ENCODE measurements at regions not wholly inside any gene's neighbourhood (a gene's known extent, or its start where the extent isn't known, plus 50 kb on each side); places are given as distances from the start of the nearest gene placed in this dataset.
A peak's percentile ranks its signal among the peaks of the same experiment; 100 is the strongest.

DNA sequence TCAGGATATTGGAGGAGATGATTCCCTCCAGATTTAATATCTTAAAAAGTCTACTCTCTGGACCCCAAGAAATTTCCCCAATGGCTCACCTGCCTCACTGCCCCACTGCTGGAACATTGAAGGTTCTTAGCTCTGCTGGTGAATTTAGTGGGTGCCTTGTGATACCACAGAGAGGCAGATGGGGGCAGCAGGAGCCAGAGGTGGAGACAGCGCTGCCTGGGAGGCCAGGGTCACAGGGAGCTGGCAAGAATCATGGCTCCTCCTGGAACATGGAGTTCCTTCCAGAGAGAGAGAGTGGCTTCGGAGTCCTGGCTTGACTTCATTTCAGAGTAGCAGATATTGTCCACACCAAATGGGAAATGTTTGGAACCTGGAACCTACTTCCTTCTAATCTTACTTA lies 263.5 kb upstream of the CFAP20DC start:
- no peak overlapping the region for H3K4me2 ChIP-seq
- no peak overlapping the region for H3K4me3 ChIP-seq
- ATAC-seq, result peak in 1 of 2 experiments; percentile 85; a peak in 3 of 6 replicates
- no peak for TF ChIP-seq EHMT2 (IDR thresholded peaks at IDR 0.05; ENCODE audit: low read depth)
- peak; percentile 32 to 61; a peak in 4 of 5 replicates for TF ChIP-seq RAD21 (conservative IDR thresholded peaks at IDR 0.05 in 1 of 2, IDR thresholded peaks at IDR 0.05 in 1 of 2)
- H3K4me1 ChIP-seq, result no peaks in the 10 kb centered on the region
- peak; percentile 1 to 21 for DNase-seq (ENCODE audit: low read depth in 1 of 2, low spot score in 1 of 2)
- FAIRE-seq, result no peak
- no peaks in the 10 kb centered on the region for H3K9me3 ChIP-seq
- no peak overlapping the region for H3K27ac ChIP-seq
- 0% methylated on average over 1 of the region's 2 CpGs for WGBS (ENCODE audit: missing lambda C conversion rate)
- ChIA-PET POLR2A (no interaction called here), CTCF (interaction anchor here (0.9 to 1.4 kb wide), 2 partner anchors 30 to 545 kb away, joined by 3 to 5 read pairs; no protein-coding TSS in a partner anchor)

- 31% methylated on average over 3 of the region's 3 CpGs for WGBS (ENCODE audit: missing lambda C conversion rate)
- POLR2A ChIA-PET, result no interaction called here
- DNase-seq (ENCODE audit: low read depth in 1 of 2, low spot score in 1 of 2) (no peak), ATAC-seq (no peak), FAIRE-seq (no peak)
- no peaks in the 10 kb centered on the region for H3K4me1 ChIP-seq
- CTCF ChIA-PET, result no interaction called here
- H3K9me3 ChIP-seq, result no peaks in the 10 kb centered on the region
- TF ChIP-seq SMC3 (IDR thresholded peaks at IDR 0.05) (no peak), RNF2 (IDR thresholded peaks at IDR 0.05; ENCODE audit: borderline replicate concordance, low read depth) (peak; percentile 29; the same call in 1 of the 2 replicates)
- no peak overlapping the region for H3K27ac ChIP-seq
- no peak overlapping the region for H3K4me2 ChIP-seq
- no peak overlapping the region for H3K4me3 ChIP-seq
Measured at GRCh38 chr3:59311231-59311630, 261.4 kb upstream of the CFAP20DC start.

GRCh38 chr3:59310736-59311135 lies 260.9 kb upstream of the CFAP20DC start:
- ChIA-PET CTCF (no interaction called here), POLR2A (no interaction called here)

DNA sequence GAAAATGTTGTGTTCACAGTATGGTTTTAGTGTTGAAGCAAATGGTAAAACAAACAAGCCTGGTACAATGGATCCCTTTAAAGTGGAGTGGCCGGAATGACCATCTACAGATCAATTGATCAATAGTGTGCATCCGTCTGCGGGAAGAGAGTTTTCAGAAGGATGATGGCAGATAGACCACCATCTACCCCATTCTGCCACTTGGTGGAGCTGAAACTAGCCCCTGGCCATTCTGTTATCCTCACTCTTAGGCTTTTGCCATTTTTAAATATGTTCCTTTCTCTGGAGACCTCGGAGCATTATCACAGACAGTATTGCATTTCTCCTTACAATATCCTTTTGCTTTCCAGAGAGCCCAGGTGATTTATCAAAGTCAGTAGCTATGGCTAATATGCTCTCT lies 258.9 kb upstream of the CFAP20DC start:
- H3K27ac ChIP-seq, result no peak overlapping the region
- no peak for DNase-seq (ENCODE audit: low read depth in 1 of 2, low spot score in 1 of 2)
- no peak for FAIRE-seq
- ChIA-PET POLR2A (no interaction called here), CTCF (no interaction called here)
- WGBS (ENCODE audit: missing lambda C conversion rate), result 74% methylated on average over 4 of the region's 4 CpGs
- TF ChIP-seq NPAS2 (CRISPR knock-in tag; IDR thresholded peaks at IDR 0.05; ENCODE audit: borderline replicate concordance), result no peak
- no peak for TF ChIP-seq JUN (IDR thresholded peaks at IDR 0.05)
- no peak overlapping the region for H3K4me3 ChIP-seq
- no peaks in the 10 kb centered on the region for H3K4me1 ChIP-seq
- no peaks in the 10 kb centered on the region for H3K9me3 ChIP-seq
- ATAC-seq, result no peak
- no peak overlapping the region for H3K4me2 ChIP-seq

More at GRCh38 chr3:59310736-59311135, 260.9 kb upstream of the CFAP20DC start:
- DNase-seq (ENCODE audit: low read depth in 1 of 2, low spot score in 1 of 2) (no peak), FAIRE-seq (no peak), ATAC-seq (no peak)
- H3K4me2 ChIP-seq, result no peak overlapping the region
- WGBS (ENCODE audit: missing lambda C conversion rate), result 37% methylated on average over 2 of the region's 2 CpGs
- no peak for TF ChIP-seq CBX8 (IDR thresholded peaks at IDR 0.05)
- no peak for TF ChIP-seq HES2 (IDR thresholded peaks at IDR 0.05)
- TF ChIP-seq, protein P1, sequence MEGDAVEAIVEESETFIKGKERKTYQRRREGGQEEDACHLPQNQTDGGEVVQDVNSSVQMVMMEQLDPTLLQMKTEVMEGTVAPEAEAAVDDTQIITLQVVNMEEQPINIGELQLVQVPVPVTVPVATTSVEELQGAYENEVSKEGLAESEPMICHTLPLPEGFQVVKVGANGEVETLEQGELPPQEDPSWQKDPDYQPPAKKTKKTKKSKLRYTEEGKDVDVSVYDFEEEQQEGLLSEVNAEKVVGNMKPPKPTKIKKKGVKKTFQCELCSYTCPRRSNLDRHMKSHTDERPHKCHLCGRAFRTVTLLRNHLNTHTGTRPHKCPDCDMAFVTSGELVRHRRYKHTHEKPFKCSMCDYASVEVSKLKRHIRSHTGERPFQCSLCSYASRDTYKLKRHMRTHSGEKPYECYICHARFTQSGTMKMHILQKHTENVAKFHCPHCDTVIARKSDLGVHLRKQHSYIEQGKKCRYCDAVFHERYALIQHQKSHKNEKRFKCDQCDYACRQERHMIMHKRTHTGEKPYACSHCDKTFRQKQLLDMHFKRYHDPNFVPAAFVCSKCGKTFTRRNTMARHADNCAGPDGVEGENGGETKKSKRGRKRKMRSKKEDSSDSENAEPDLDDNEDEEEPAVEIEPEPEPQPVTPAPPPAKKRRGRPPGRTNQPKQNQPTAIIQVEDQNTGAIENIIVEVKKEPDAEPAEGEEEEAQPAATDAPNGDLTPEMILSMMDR (IDR thresholded peaks at IDR 0.05), result no peak
- TF ChIP-seq MYC (IDR thresholded peaks at IDR 0.05; ENCODE audit: borderline replicate concordance, low read length), result no peak
- no peak for TF ChIP-seq ZNF302 (CRISPR knock-in tag; IDR thresholded peaks at IDR 0.05)
- TF ChIP-seq NFE2L2 (conservative IDR thresholded peaks at IDR 0.05; ENCODE audit: low read length), result no peak
- TF ChIP-seq ZFP36 (IDR thresholded peaks at IDR 0.05; ENCODE audit: borderline replicate concordance, partially characterized antibody), result no peak
- no peak for TF ChIP-seq JUN (IDR thresholded peaks at IDR 0.05)
- TF ChIP-seq FOSL2 (IDR thresholded peaks at IDR 0.05), result no peak
- no peak for TF ChIP-seq FOSL2 (CRISPR knock-in tag; IDR thresholded peaks at IDR 0.05)
- TF ChIP-seq E2F6 (IDR thresholded peaks at IDR 0.05; ENCODE audit: borderline replicate concordance, low read depth), result no peak
- TF ChIP-seq SREBF2 (IDR thresholded peaks at IDR 0.05), result no peak
- TF ChIP-seq HOXA7 (CRISPR knock-in tag; IDR thresholded peaks at IDR 0.05), result no peak
- TF ChIP-seq, protein P2, sequence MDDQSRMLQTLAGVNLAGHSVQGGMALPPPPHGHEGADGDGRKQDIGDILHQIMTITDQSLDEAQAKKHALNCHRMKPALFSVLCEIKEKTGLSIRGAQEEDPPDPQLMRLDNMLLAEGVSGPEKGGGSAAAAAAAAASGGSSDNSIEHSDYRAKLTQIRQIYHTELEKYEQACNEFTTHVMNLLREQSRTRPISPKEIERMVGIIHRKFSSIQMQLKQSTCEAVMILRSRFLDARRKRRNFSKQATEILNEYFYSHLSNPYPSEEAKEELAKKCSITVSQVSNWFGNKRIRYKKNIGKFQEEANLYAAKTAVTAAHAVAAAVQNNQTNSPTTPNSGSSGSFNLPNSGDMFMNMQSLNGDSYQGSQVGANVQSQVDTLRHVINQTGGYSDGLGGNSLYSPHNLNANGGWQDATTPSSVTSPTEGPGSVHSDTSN (IDR thresholded peaks at IDR 0.05), result no peak
- TF ChIP-seq EHF (CRISPR knock-in tag; IDR thresholded peaks at IDR 0.05), result no peak
- H3K4me1 ChIP-seq, result no peaks in the 10 kb centered on the region
- no peaks in the 10 kb centered on the region for H3K9me3 ChIP-seq
- H3K27ac ChIP-seq, result no peak overlapping the region
- no peak overlapping the region for H3K4me3 ChIP-seq
